ENCODE measurements at regions not wholly inside any gene's neighbourhood (a gene's known extent, or its start where the extent isn't known, plus 50 kb on each side); places are given as distances from the start of the nearest gene placed in this dataset.

- DNase-seq, result no peak
Measured at GRCh38 chr13:50670847-50671496, 172.5 kb downstream of the DLEU7 start.

- DNase-seq, result no peak
Measured at GRCh38 chr13:50671497-50671850, 172.0 kb downstream of the DLEU7 start.

- DNase-seq, result no peak
Measured at GRCh38 chr13:50672025-50672424, 171.5 kb downstream of the DLEU7 start.

GRCh38 chr13:50675651-50676050, 167.8 kb downstream of the DLEU7 start:
- DNase-seq, result no peak

GRCh38 chr13:50676602-50677001, 166.9 kb downstream of the DLEU7 start:
- DNase-seq, result peak; percentile 49

GRCh38 chr13:50677258-50677657, 166.2 kb downstream of the DLEU7 start:
- DNase-seq, result no peak

GRCh38 chr13:50677687-50678463, 165.6 kb downstream of the DLEU7 start:
- DNase-seq, result no peak

- DNase-seq, result no peak
Measured at GRCh38 chr13:50678464-50679162, 164.9 kb downstream of the DLEU7 start.

- DNase-seq, result no peak
Measured at GRCh38 chr13:50679321-50679720, 164.2 kb downstream of the DLEU7 start.

GRCh38 chr13:50682002-50682401, 161.5 kb downstream of the DLEU7 start:
- DNase-seq, result no peak

GRCh38 chr13:50682966-50683365, 160.5 kb downstream of the DLEU7 start:
- no peak for DNase-seq

- no peak for DNase-seq
Measured at GRCh38 chr13:50684366-50684765, 159.1 kb downstream of the DLEU7 start.

- DNase-seq, result no peak
Measured at GRCh38 chr13:50685491-50685890, 158.0 kb downstream of the DLEU7 start.

GRCh38 chr13:50685956-50686355, 157.5 kb downstream of the DLEU7 start:
- DNase-seq, result no peak

- no peak for DNase-seq
Measured at GRCh38 chr13:50686551-50686950, 156.9 kb downstream of the DLEU7 start.

- DNase-seq, result no peak
Measured at GRCh38 chr13:50687545-50687944, 155.9 kb downstream of the DLEU7 start.

- no peak for DNase-seq
Measured at GRCh38 chr13:50690006-50690405, 153.5 kb downstream of the DLEU7 start.

GRCh38 chr13:50691176-50691680, 152.3 kb downstream of the DLEU7 start:
- DNase-seq, result no peak

- DNase-seq, result no peak
Measured at GRCh38 chr13:50691681-50692263, 151.7 kb downstream of the DLEU7 start.

- DNase-seq, result no peak
Measured at GRCh38 chr13:50692396-50692915, 151.0 kb downstream of the DLEU7 start.

- DNase-seq, result no peak
Measured at GRCh38 chr13:50693727-50694126, 149.8 kb downstream of the DLEU7 start.

- DNase-seq, result no peak
Measured at GRCh38 chr13:50697746-50698539, 145.5 kb downstream of the DLEU7 start.
